Activated CD4-positive, alpha-beta memory T cell treated with anti-CD3 and anti-CD28 coated beads for 36 hours (primary cell): ENCODE measurements at regions not wholly inside any gene's neighbourhood (a gene's known extent, or its start where the extent isn't known, plus 50 kb on each side); places are given as distances from the start of the nearest gene placed in this dataset.

Source experiments
- CTCF ChIA-PET: fragments of 350-600 bp; sonication (Branson Sonifier 250); formaldehyde crosslinking; loops from one replicate; lab custom pipeline; 2021; ENCODE audit warnings: antibody characterized with exemption, inconsistent platforms; lab: Charles Lee
- POLR2A ChIA-PET: fragments of 350-600 bp; sonication (Branson Sonifier 250); formaldehyde crosslinking; loops from one replicate; lab custom pipeline; 2021; ENCODE audit warnings: antibody characterized with exemption; lab: Charles Lee
- DNase-seq: peaks from one replicate; pipeline ENCODE4 v3.0.0-alpha.2; 2020
- H3K27ac Mint-ChIP-seq: one replicate; pipeline ENCODE4 v1.8.0; 2021; ENCODE audit warnings: mixed read lengths
- H3K27me3 Mint-ChIP-seq: one replicate; pipeline ENCODE4 v1.8.0; 2021; ENCODE audit warnings: mixed read lengths
- H3K36me3 Mint-ChIP-seq: one replicate; pipeline ENCODE4 v1.8.0; 2021; ENCODE audit warnings: mixed read lengths
- H3K4me1 Mint-ChIP-seq: one replicate; pipeline ENCODE4 v1.8.0; 2021; ENCODE audit warnings: low read depth, mixed read lengths
- H3K4me3 Mint-ChIP-seq: one replicate; pipeline ENCODE4 v1.8.0; 2021; ENCODE audit warnings: mild to moderate bottlenecking, mixed read lengths
- H3K9me3 Mint-ChIP-seq: one replicate; pipeline ENCODE4 v1.8.0; 2021; ENCODE audit warnings: mixed read lengths
- intact Hi-C: fragments of 100-400 bp; cut with micrococcal nuclease; formaldehyde crosslinking; loops from one replicate; pipeline ENCODE4 v1.15.1; 2023

- intact Hi-C loops: no loop called here
- ChIA-PET POLR2A (no interaction called here), CTCF (no interaction called here)
- Mint-ChIP-seq H3K4me1 (no peaks in the 10 kb centered on the region), H3K9me3 (no peaks in the 10 kb centered on the region), H3K4me3 (no peak overlapping the region), H3K36me3 (no peaks in the 10 kb centered on the region), H3K27me3 (peaks cover 17% of the 10 kb centered on the region), H3K27ac (no peak overlapping the region)
- DNase-seq: no peak
Measured at GRCh38 chr1:47558601-47559593, 121.1 kb downstream of the FOXD2 start.

DNA sequence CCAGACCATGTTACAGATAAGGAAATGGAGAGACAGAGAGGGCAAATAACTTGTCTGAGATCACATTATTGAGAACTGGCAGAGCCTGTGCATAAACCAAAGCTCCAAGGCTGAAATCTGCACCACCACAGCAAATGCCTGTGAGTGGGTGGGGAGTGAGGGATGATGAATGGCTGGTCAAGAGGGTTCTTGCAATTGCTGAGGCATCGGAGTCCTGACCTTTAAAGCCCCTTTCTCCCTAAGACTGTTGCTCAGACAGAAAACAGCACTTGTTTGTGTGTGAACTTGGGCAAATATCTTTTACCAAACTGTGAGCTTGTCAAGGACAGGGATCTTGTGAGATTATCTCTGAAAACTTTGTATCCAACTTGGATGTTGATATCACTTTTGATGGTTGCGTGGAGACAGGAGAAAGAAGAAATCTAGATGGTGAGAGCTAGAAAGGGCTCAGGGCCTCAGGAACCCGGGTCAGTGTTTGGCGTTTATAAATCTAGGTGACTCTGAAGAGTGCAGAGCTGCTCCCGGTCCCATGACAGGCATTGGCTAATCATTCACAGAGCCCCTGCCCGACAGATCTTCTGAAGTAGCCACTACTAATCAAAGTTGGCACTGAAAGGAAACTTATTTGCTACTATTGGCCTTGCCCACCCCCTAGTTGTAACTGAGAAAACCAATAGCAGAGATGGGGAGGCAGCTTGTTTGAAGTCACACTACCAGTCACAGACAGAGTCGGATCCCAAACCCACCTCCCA, 122.3 kb downstream of the FOXD2 start:
- peaks cover 22% of the 10 kb centered on the region for H3K27me3 Mint-ChIP-seq
- H3K9me3 Mint-ChIP-seq: no peaks in the 10 kb centered on the region
- H3K4me3 Mint-ChIP-seq: no peak overlapping the region
- intact Hi-C loops: no loop called here
- H3K36me3 Mint-ChIP-seq: no peaks in the 10 kb centered on the region
- POLR2A ChIA-PET: no interaction called here
- CTCF ChIA-PET: interaction anchor here (0.7 kb wide), 1 partner anchor 123 kb away, joined by 4 read pairs; the partner anchor contains the start of gene FOXD2
- H3K27ac Mint-ChIP-seq: no peak overlapping the region
- no peak for DNase-seq
- H3K4me1 Mint-ChIP-seq: no peaks in the 10 kb centered on the region

GRCh38 chr1:47561523-47562007, 123.7 kb downstream of the FOXD2 start:
- Mint-ChIP-seq H3K27me3 (peaks cover 17% of the 10 kb centered on the region), H3K36me3 (no peaks in the 10 kb centered on the region), H3K4me1 (no peaks in the 10 kb centered on the region), H3K4me3 (no peak overlapping the region), H3K9me3 (no peaks in the 10 kb centered on the region), H3K27ac (no peak overlapping the region)
- intact Hi-C loops: no loop called here
- ChIA-PET CTCF (no interaction called here), POLR2A (no interaction called here)
- no peak for DNase-seq

- Mint-ChIP-seq H3K4me3 (no peak overlapping the region), H3K36me3 (no peaks in the 10 kb centered on the region), H3K27ac (no peak overlapping the region), H3K27me3 (peaks cover 15% of the 10 kb centered on the region), H3K4me1 (no peaks in the 10 kb centered on the region), H3K9me3 (no peaks in the 10 kb centered on the region)
- intact Hi-C loops: no loop called here
- CTCF ChIA-PET: no interaction called here
- POLR2A ChIA-PET: no interaction called here
- no peak for DNase-seq
Measured at GRCh38 chr1:47562147-47562546, 124.3 kb downstream of the FOXD2 start.

DNA sequence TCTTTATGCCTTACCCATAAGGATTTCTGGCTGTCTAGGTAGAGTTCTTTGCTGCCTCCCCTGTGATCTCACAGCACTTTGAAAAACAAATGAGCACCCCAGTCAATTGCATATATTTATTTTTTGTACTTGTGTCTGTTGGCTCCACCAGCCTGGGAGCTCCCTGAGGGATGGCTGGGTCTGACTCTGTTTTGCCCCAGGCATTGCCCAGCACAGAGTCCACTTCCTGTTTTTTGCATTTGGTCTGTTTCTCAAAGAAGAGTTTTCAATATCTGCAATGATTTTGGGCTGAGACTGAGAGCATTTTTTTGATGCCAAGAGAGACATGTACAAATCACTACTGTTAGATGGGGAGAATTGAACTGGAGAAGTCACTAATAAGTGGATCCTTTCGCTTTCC, 125.0 kb downstream of the FOXD2 start:
- Mint-ChIP-seq H3K4me3 (no peak overlapping the region), H3K4me1 (no peaks in the 10 kb centered on the region), H3K27ac (no peak overlapping the region), H3K27me3 (peaks cover 15% of the 10 kb centered on the region), H3K9me3 (no peaks in the 10 kb centered on the region), H3K36me3 (no peaks in the 10 kb centered on the region)
- POLR2A ChIA-PET: no interaction called here
- no peak for DNase-seq
- intact Hi-C loops: no loop called here
- CTCF ChIA-PET: no interaction called here

DNA sequence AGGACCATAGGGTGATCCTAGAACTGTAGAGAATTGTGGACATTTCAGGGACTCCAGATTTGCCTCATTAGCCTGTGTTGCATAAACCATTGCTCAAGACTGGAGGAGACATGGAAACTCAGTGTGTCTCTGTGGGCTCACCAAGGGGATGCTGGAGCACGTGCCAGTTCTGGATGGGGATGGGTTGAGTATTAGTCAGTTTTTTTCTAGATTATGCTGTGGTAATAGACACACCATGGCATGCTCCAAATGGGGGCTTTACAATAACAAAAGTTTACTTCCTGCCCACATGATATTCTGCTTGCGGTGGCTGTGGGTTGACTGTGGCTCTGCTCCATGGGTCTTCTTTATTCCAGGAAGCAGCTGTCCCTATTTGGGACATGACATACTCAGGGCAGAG, 125.4 kb downstream of the FOXD2 start:
- H3K4me1 Mint-ChIP-seq: no peaks in the 10 kb centered on the region
- no peak overlapping the region for H3K27ac Mint-ChIP-seq
- H3K9me3 Mint-ChIP-seq: no peaks in the 10 kb centered on the region
- intact Hi-C loops: no loop called here
- DNase-seq: no peak
- no peak overlapping the region for H3K4me3 Mint-ChIP-seq
- H3K27me3 Mint-ChIP-seq: peaks cover 15% of the 10 kb centered on the region
- POLR2A ChIA-PET: no interaction called here
- H3K36me3 Mint-ChIP-seq: no peaks in the 10 kb centered on the region
- CTCF ChIA-PET: no interaction called here

DNA sequence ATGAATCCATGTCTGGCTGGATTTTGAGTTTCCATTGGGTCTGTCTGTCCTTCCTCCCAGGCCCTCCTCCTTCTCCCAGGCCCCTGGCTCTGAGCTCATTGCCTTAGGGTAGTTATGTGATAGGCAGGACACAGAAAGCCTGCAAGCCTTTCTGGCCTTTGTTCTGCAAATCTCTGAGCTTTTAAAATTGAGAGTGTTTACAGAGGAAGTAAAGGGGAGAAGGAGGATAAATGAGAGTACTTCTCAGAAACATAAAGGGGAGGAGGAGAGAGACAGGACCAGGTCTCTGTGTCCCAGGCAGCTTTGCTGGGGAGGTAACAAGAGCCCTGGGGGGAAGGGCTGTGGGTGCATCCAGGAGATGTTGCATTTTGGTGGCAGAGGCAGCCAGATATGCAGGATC, 126.7 kb downstream of the FOXD2 start:
- POLR2A ChIA-PET: no interaction called here

GRCh38 chr1:47565092-47565491, 127.2 kb downstream of the FOXD2 start:
- Mint-ChIP-seq H3K27me3 (peaks cover 19% of the 10 kb centered on the region), H3K9me3 (no peaks in the 10 kb centered on the region), H3K27ac (no peak overlapping the region), H3K4me3 (no peak overlapping the region), H3K4me1 (no peaks in the 10 kb centered on the region), H3K36me3 (no peaks in the 10 kb centered on the region)
- intact Hi-C loops: no loop called here
- DNase-seq: no peak
- POLR2A ChIA-PET: no interaction called here
- CTCF ChIA-PET: no interaction called here

More for the DNA sequence above, 126.7 kb downstream of the FOXD2 start:
- CTCF ChIA-PET: interaction anchor here (1.0 kb wide), 1 partner anchor 15 kb away, joined by 3 read pairs; no protein-coding TSS in a partner anchor
- DNase-seq: no peak
- Mint-ChIP-seq H3K27me3 (peaks cover 18% of the 10 kb centered on the region), H3K9me3 (no peaks in the 10 kb centered on the region), H3K36me3 (no peaks in the 10 kb centered on the region), H3K4me1 (no peaks in the 10 kb centered on the region), H3K4me3 (no peak overlapping the region), H3K27ac (no peak overlapping the region)
- intact Hi-C loops: no loop called here

DNA sequence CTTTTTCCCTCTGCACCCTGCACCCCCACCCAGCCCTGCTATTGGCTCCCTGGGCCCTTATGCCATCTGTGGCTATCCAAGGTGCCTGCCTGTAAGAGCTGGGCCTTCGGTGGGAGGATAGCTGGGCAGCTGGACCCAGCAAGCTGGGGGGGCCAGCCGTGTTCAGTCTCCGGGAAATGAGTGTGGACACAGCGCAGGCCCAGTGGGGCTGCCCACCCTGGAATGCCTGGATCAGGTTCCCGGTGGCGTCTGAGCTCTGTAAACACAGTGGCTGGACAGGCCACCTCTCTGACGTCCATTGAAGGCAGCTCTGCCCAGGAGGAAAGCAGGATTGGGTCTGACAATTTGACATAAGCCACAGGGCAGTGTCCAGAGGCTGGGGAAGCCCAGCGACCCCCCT, 127.8 kb downstream of the FOXD2 start:
- no peaks in the 10 kb centered on the region for H3K9me3 Mint-ChIP-seq
- no peak overlapping the region for H3K4me3 Mint-ChIP-seq
- CTCF ChIA-PET: no interaction called here
- intact Hi-C loops: no loop called here
- H3K4me1 Mint-ChIP-seq: no peaks in the 10 kb centered on the region
- no peak overlapping the region for H3K27ac Mint-ChIP-seq
- peaks cover 14% of the 10 kb centered on the region for H3K27me3 Mint-ChIP-seq
- POLR2A ChIA-PET: no interaction called here
- DNase-seq: no peak
- no peaks in the 10 kb centered on the region for H3K36me3 Mint-ChIP-seq

DNA sequence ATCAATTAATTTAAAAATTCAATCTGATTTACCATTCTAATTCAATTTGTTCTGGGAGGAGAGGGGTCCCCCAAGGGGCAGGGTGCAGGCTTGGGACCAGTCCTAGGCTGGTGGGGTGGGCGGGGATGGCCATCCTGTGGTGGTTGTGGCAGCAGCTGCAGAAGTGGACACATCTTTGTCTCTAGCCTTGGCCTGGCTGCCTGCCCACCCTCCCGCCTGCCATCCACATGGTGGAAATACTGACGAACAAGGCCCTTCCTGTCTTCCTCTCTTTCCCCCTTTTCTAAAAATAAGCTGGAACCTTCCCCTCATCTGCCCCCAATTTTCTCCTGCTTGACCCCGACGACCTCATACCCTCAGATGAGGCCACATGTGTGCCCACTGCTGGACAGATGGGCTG, 130.9 kb downstream of the FOXD2 start:
- intact Hi-C loops: no loop called here
- Mint-ChIP-seq H3K4me3 (no peak overlapping the region), H3K9me3 (no peaks in the 10 kb centered on the region), H3K36me3 (no peaks in the 10 kb centered on the region), H3K4me1 (no peaks in the 10 kb centered on the region), H3K27ac (no peak overlapping the region), H3K27me3 (peaks cover 12% of the 10 kb centered on the region)
- ChIA-PET POLR2A (no interaction called here), CTCF (no interaction called here)
- DNase-seq: no peak

DNA sequence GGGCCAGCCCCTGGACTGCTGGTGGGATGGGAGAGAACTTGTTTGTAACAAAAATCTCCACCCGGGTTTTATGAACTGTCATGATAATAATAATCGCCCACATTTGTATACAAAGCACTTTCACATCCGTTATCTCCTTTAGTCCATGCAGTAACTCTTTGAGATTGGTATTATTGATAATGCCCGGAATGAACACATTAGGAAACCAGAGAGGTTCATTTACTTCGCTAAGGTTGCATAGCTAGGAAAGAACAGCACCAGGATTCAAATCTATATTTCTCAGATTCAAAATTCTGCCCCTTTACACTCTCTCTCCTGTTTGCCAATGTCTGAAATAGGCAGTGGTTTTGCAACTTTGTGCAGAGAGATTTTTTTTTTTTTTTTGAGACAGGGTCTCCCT, 131.4 kb downstream of the FOXD2 start:
- POLR2A ChIA-PET: interaction anchor here (0.7 kb wide), 1 partner anchor 275 kb away, joined by 3 read pairs; no protein-coding TSS in a partner anchor
- Mint-ChIP-seq H3K4me1 (no peaks in the 10 kb centered on the region), H3K4me3 (no peak overlapping the region), H3K27me3 (peaks cover 9% of the 10 kb centered on the region), H3K36me3 (no peaks in the 10 kb centered on the region), H3K27ac (no peak overlapping the region), H3K9me3 (no peaks in the 10 kb centered on the region)
- intact Hi-C loops: no loop called here
- CTCF ChIA-PET: interaction anchor here (0.9 kb wide), 1 partner anchor 132 kb away, joined by 4 read pairs; the partner anchor contains the start of gene FOXD2
- no peak for DNase-seq
